Inflammatory macrophage treated with lipopolysaccharide for 4 hours (primary cell): ENCODE measurements at regions not wholly inside any gene's neighbourhood (a gene's known extent, or its start where the extent isn't known, plus 50 kb on each side); places are given as distances from the start of the nearest gene placed in this dataset.
"Not testable (repeated sequence)": the region's sequence is repeated elsewhere in the genome, so short reads cannot be mapped to it uniquely, and the experiment has no call there.

Experiments
- DNase-seq: peaks from one replicate; pipeline ENCODE4 v3.0.0-alpha.2; 2020

DNA sequence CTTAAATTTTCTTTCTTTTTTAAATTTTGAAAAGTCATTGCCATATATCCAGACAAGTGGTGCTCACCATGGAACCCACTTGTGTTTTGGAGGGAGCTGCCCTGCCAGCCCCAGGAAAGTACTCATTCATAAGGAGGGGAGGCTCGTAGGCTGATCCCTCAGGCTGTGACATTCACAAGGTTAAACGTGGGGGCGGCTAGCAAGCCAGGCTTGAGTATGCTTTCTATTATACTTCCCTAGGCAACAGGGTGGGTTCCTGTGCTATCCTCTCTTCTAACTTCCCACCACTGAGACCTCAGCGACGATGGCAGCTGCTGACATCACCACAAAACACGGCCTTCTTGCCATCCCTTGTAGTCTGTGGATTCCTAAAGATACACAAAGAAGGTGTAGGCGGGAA is 160.5 kb upstream of the C2CD4B start:
- DNase-seq = no peak

DNA sequence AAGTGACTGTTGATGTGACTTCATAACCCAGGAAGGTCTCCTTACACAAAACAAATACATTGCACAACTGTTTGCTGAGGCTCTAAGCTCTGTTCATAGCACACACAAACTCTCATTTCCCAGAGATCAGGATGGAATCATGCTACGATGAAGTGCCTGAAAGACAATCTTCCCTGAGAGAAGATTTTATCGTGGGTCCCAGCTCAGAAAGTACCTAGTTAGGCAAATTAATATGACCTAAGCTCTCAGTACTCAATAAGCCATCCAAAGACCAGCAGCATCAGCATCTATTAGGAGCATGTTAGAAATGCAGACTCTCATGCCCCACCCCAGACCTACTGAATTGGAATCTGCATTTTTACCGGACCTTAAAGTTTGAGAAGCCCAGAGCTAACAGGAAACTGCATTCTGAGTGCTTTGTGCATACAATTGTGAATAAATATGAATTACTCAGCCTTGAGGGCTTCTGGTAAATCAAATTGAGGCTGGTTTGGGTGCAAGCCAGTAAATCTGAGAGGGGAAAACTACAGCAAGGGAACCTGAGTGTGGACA is 161.5 kb upstream of the C2CD4B start:
- DNase-seq = no peak

DNA sequence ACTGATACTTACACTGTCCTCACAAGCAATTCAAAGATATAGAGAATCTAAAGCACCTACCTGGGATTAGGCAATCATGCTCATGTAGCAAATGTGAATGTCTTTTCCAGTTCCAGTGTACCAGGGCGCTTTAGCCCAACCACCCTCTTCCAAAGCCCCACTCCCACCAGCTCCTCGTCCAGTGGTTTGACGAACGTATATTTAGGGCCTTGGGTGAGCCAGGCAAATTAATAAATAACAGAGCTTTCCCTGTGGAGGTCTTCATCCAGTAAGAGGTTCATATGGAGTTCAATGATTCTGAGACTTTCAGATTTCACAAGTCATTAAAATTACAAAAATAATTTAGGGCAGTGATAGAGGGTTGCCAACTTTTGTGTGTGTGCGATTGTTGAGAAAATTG is 162.3 kb upstream of the C2CD4B start:
- DNase-seq = no peak

DNA sequence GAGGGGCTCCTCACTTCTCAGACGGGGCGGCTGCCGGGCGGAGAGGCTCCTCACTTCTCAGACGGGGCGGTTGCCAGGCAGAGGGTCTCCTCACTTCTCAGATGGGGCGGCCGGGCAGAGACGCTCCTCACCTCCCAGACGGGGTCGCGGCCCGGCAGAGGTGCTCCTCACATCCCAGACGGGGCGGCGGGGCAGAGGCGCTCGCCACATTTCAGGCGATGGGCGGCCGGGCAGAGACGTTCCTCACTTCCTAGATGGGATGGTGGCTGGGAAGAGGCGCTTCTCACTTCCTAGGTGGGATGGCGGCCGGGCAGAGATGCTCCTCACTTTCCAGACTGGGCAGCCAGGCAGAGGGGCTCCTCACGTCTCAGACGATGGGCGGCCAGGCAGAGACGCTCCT is 167.4 kb upstream of the C2CD4B start:
- DNase-seq = not testable (repeated sequence)

DNA sequence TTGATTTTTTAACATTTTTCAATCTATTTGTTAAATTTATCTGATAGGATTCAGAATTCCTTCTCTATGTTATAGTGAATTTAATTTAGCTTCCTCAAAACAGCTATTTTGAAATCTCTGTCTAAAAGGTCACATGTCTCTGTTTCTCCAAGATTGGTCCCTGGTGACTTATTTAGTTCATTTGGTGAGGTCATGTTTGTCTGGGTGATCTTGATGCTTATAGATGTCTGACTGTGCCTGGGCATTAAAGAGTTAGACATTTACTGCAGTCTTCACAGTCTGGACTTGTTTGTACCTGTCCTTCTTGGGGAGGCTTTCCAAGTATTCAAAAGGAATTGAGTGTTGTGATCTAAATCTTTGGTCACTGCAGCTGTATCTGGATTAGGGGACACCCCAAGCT is 169.5 kb upstream of the C2CD4B start:
- peak; percentile 72 for DNase-seq

DNA sequence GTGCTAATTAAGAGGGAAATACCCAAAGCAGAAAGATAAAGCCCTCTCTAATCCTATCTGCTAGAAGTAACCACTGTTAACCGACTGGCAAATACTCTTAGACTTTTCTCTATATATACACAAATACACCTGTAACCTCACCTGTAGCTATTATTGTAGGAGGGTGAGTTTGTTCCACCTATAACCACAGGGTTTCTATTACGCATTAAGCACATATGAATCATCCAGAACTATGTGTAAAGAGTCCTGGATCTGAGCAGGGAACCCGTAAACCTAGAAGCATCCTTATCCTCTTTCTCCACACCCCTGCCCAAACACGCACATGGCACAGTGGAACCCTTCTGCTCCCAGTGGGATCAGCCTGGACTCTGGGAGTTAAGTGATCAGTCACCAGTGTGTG is 172.8 kb upstream of the C2CD4B start:
- DNase-seq = no peak

DNA sequence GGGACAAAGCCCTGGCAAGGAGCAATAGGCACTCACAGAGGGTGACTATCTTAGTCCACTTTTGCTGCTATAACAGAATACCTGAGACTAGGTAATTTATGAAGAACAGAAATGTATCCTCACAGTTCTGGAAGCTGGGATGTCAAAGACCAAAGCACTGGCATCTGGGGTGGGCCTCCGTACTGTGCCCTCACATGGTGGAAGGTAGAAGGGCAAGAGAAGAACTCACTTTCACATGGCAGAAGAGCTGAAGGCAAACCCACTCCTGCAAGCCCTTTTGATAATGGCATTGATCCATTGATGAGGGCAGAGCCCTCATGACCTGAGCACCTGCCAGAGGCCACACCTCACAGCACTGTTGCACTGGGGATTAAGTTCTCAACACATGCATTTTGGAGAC is 173.4 kb upstream of the C2CD4B start:
- no peak for DNase-seq

DNA sequence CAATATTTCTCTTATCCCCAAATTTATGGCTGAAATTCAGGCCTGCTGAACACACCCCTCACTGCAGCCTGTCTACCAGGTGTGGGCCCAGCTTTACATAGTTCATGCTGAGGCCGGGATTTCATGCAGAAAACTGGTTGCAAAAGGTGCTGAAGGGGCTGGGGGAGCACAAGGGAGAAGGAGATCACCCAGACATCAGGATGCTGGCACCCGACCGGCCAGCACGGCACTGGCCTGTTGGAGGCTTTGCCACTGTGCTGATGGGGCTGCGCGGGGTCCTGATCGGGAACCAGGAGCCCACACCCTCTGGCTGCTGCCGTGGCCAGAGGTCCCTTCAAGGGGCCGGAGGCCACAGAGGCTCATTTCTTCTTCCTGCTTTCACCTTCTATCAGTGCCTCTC is 177.9 kb upstream of the C2CD4B start:
- DNase-seq = no peak

DNA sequence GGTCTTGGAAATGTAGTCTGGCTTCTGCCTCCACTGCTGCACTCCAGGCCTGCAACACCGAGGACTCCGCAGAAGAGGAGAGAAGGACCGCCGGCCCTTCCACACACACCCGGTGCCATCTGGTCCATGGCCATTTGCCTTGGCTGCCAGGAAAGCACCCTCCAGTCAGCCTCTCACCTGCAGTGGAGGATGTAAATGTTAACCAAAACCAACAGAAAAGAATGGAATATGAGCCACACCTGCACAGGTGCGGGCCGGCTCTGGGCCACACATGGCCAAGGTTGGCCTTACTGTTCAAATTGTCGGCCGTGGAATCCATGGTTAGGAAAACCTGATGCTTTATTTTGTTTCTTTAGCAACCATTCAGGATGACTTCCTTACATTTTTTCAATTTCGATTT is 178.3 kb upstream of the C2CD4B start:
- DNase-seq = no peak

DNA sequence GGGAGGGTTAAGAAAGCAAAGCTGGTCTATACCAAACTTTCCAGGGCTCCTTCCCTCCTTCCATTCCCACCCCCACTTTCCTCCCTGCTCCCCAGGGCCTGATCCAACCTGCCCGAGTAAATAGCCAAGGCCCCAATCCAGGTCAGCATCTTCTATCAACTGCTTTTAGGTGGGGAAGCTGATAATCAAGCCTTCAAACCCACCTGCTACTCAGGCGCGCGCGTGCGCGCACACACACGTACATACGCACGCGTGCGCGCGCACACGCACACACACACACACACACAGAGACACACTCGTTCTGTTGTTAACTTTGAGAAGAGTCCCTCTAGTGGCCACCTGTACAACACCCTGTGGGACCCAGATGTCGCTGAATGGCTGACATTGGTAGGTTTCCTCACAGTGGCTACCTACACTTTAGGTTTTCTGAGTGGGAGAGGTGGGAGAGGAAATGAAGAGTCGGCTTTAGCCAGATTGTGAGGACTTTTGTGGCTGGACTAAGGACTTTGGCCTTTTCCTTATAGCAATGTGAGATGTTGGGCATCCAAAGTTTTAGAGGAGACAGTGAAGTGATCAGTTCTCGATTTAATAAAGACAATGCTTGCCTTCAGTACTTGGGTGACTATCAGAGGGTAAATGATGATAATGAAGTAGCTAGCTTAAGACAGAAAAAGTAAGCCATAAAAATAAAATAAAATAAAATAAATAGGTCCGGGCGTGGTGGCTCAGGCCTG is 179.9 kb upstream of the C2CD4B start:
- DNase-seq = peak; percentile 38

DNA sequence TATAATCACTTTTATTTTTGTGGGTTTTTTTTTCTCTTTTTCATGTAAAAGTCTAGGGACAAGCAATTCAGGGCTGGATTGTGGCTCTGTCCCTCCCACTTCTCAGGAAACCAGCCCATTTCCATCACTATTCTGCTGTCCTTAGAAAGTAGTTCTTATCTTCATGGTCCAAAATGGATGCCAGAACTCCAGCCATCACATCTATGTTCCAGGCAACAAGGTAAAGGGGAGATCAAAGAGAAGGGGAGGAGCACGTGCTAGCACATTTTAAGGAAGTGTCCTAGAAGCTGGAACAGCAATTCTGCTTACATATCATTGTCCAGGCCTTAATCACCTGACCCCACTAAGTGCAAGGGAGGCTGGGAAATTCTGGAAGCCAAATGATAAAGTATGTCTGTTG is 181.1 kb upstream of the C2CD4B start:
- no peak for DNase-seq

DNA sequence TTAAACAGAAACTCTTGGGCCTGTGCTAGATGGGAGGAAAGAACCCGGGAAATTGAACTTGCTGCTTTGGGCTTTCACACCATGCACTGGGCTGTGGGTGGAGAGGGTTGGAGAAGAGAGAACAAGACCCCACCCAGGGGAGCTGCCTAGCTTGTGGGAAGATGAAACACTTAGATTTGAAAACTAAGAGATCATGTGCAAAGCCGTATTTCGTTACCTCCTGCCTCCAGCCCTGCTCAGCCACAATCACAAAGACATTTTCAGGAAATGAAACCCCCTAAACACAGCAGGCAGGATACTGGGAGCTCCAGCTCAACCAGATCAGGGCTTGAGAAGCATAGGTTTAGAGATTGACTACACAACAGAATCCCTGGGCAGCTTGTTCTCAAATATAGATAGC is 183.0 kb upstream of the C2CD4B start:
- peak; percentile 42 for DNase-seq

DNA sequence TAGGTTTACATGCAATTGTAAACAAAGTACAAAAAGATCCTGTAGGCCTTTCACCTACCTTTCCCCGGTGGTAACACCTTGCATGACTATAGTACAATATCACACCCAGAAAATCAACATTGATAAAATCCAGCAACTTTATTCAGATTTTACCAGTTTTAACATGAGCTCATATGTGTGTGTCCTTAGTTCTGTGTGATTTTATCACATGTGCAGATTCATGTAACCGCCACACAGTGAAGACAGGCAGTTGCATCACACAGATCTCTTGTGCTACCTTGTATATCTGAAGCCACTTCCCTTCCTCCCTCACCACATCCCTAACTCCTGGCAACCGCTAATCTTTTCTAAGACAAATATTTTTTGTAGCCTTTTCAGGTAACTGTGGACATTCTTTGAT is 183.5 kb upstream of the C2CD4B start:
- DNase-seq = no peak

DNA sequence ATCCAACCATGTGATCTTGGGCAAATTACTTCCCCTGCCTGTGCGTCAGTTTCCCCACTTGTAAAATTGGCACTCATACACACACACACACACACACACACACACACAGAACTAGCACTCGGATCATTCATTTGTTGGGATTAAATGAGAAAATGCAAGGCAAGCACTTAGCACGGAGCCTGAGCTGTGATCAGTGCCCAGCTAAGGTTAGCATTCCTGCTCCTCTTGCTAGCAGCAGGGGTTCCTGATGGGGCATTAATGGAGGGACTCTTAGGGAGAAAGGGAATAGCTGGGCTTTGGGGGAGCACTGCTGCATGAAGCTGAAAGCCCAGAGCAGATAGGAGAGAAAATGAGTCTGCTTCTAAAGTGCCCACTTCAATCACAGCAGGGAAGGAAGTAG is 187.7 kb upstream of the C2CD4B start:
- no peak for DNase-seq

DNA sequence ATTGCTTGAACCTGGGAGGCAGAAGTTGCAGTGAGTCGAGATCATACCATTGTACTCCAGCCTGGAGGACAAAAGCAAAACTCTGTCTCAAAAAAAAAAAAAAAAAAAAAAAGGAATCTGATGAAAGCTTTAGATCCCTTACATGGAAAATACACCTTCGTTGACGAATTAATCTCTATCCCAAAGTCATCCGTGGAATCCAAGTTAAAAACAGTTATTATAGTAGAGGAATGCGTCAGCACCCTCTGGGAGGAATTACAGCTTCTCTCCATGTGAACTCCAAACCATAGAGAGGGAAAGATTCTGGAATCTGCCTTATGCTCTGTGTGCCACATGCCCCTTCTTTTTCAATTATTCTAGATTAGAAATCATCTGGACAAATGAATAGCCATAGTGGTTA is 192.3 kb upstream of the C2CD4B start:
- DNase-seq = no peak

DNA sequence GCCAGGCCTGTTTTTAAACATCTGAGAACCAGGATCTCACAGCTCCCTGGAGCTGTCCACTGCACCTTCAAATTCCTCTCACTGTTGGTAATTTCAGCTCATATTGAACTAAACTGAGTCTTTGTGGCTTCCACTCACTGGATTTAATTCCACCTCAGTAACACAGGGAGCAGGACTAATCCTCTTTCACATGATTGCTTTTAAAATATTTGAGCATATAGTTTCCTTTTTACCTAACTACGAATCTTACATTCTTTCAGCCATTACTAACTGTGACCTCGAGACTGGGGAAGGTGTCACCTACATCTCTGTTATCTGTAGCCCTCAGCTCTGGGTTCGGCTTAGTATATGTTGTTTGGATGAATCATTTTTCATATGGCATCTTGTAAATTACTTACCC is 194.3 kb upstream of the C2CD4B start:
- no peak for DNase-seq

DNA sequence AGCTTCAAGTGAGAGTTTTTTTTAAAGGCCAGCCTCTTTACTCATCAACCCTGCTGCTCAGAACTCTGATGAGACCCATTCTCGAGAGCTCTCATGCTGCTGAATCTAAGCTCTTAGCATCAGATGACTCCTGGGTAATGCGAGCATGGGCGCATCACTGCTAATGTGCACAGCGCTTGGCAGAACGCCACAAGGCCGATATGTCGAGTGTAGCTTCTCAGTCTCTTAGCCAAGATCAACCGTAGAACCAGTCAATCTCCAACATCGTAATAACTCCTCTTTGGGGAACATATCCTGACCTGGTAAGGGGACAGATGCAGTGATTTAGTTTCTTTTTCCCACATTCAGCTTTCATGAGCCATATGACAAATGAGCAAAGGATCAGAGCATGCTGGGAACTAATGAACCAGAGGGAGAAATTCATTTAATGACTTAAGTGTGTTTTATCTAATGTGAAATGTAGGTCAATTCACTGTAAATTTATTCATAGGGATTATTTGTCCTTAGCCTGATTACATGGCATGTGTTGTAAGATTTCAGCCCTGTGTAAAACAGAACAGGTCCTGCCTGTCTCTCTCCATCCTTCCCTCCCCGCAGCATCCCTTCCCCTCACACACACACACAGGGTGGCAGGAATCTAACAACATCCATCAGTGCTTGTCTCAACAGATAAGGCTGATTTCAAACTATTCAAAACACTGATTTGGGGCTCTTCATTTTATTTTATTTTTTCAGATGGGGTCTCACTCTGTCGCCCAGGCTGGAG is 195.4 kb upstream of the C2CD4B start:
- DNase-seq = no peak

DNA sequence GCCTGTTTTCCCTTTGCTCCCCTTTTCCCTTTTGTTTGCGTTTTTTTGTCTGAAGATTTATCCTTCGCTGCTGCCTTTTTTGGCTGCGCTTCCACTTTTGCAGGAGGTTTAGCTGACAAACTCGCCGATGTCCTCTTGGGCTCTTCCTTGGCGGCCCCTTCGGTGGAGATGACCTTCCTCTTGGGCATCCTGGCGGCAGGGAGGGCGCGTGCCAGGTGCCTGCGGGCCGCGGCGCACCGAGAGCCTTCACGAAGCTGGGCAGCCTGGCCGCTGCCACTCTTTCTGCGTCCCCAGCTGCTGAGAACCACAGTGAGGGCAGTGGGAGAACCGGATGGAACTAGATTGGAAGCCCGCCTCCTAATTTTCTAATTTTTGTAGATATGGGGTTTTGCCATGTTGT is 197.1 kb upstream of the C2CD4B start:
- DNase-seq = no peak

DNA sequence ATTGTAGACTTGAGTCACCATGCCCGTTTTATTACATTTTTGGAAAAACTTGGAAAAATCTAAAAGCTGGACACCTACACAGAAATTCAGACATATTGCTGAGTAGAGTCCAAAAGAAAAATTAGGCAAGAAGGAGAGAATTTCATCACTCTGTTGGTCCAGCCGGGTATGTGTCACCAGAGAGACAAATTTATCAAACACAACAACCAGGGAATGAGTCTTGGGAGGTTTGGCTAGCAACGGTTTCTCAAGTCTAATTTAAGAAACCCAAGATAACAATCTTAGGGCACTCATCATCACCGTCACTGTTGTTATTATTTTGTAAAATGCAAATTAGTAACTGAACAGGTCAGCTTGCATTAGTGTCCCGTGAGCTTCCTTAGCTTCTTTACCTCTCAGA is 197.5 kb upstream of the C2CD4B start:
- no peak for DNase-seq

DNA sequence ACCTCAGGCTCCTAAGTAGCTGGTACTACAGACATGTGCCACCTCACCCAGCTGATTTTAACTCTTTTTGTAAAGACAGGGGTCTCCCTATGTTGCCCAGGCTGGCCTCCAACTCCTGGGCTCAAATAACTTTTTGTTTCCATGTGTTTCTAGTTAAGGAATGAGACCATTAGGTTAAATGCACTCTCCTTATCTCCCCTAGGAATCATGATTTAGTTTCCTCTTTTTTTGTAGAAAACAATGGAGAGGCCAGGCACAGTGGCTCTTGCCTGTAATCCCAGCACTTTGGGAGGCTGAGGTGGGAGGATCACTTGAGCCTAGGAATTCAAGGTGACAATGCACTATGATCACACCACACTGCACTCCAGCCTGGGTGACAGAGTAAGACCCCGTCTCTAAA is 198.8 kb upstream of the C2CD4B start:
- no peak for DNase-seq

DNA sequence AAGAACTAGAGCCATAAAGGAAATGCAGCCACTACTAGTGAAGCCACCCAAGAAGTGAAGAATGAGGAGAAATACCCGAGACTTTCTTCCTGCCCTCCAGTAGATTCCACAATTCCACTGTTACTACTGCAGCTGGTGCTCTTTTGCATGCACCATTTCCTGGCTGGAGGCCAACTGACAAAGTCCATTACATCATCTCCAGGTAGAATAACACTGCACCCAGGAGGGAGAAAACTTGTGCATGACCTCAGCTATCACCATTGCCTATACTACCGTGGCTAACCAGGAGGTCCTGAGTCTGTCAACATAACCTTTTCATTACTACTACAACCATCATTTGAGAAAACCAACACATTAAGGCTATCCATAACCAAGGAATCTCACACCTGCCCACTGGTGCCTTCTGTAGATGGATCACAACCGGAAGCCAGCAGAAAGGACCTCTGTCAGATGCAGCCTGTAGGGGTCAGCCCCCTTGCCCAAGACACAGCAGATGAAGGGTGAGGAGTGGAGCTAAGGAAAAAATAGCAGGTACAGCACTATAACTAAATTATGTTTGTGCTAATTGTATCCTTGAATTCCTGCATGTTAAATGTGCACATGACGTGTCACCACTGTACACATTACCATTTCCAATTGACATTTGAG is 200.8 kb upstream of the C2CD4B start:
- DNase-seq = no peak

DNA sequence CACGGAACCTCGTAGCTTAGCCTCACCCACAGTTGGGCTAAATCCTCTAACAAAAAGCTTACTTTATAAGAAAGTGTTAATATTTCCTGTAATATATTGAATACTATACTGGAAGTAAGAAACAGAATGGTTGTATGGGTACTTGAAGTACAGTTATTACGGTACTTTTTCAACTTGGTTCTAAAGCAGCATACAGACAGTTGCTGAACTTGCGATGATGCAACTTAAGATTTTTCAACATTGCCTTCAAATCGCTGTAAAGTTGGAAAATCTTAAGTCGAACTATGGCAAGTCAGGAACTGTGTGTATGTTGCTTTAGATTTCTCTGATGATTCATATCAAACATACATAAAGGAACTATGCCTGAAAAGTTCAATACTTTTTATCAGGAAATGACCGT is 204.4 kb upstream of the C2CD4B start:
- peak; percentile 22 for DNase-seq

DNA sequence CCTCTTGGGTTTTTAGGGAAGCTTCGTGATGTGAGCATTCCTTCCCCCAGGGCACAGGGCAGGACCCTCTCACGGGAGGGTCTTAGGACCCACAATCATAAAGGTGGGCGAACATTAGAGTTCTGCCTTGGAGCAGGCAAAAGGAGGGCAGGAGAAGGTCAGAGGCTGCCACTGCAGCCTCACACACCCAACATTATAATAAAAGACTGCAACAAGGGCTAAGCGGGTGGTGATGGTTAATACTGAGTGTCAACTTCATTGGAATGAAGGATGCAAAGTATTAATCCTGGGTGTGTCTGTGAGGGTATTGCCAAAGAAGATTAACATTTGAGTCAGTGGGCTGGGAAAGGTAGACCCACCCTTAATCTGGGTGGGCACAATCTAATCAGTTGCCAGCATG is 206.6 kb upstream of the C2CD4B start:
- DNase-seq = not testable (repeated sequence)
